Epithelial cell of esophagus (primary cell): ENCODE measurements at regions not wholly inside any gene's neighbourhood (a gene's known extent, or its start where the extent isn't known, plus 50 kb on each side); places are given as distances from the start of the nearest gene placed in this dataset.

Experiments
- DNase-seq: peaks from one replicate; pipeline ENCODE4 v3.0.0; 2010; ENCODE audit warnings: low read depth
- H3K4me3 ChIP-seq: 2 replicates; pipeline ENCODE4 v1.5.1; 2011; ENCODE audit warnings: mild to moderate bottlenecking, low read length, control low read depth
- CTCF ChIP-seq: IDR thresholded peaks from 2 replicates; pipeline ENCODE4 v1.5.1; 2011; ENCODE audit warnings: low read depth, mild to moderate bottlenecking, low read length, control low read depth, inconsistent platforms; ENCODE audit not compliant: insufficient read depth; ENCODE audit errors: missing control alignments

GRCh38 chr12:38123566-38124246 lies 192.9 kb upstream of the ALG10B start:
- TF ChIP-seq CTCF: no peak
- DNase-seq: no peak
- H3K4me3 ChIP-seq: no peak overlapping the region

- H3K4me3 ChIP-seq: no peak overlapping the region
- no peak for TF ChIP-seq CTCF
- DNase-seq: no peak
Measured at GRCh38 chr12:38124247-38125012, 192.1 kb upstream of the ALG10B start.

- no peak overlapping the region for H3K4me3 ChIP-seq
- TF ChIP-seq CTCF: no peak
- DNase-seq: no peak
Measured at GRCh38 chr12:38132139-38132538, 184.4 kb upstream of the ALG10B start.

GRCh38 chr12:38137287-38137686 lies 179.3 kb upstream of the ALG10B start:
- TF ChIP-seq CTCF: no peak
- no peak for DNase-seq
- no peak overlapping the region for H3K4me3 ChIP-seq

- H3K4me3 ChIP-seq: no peak overlapping the region
Measured at GRCh38 chr12:38137716-38138115, 178.9 kb upstream of the ALG10B start.

More at GRCh38 chr12:38137716-38138115, 178.9 kb upstream of the ALG10B start:
- TF ChIP-seq CTCF: no peak
- DNase-seq: no peak
